ENCODE measurements at regions not wholly inside any gene's neighbourhood (a gene's known extent, or its start where the extent isn't known, plus 50 kb on each side); places are given as distances from the start of the nearest gene placed in this dataset.

DNA sequence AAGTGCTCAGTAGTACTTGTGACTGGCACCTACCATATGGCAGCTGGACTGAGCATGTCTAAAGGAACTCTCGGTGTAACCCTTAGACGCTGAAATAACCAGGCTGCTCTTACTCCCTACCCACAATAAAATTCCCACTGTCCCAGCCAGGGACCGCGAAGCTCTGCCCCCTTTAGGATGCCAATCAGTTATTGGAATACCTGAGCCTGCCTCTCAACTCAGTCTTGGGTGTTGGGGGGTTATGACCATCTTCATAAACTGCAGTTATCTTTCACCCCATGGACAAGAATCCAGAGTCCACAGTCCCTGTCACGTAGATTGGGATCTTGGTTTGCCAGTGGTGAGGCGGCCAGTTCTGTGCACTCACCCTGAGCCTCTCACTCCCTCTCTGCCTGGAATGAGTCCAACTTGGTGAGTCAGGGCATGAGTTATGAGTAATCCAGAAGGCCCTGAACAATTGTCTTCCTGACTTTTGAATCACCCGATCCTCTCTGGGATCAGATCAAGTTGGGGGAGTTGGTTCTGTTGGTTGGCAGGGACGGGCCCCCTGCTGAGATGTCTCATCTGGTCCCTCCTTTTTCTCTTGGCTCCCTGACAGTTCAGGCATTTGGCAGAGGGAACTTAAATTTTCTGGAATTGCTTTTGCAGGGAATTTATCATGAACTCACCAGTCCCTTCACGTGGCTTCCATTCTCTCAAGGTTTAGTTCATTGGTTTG, 120.1 kb upstream of the UBE2E1 start:
- TF ChIP-seq, protein P1, sequence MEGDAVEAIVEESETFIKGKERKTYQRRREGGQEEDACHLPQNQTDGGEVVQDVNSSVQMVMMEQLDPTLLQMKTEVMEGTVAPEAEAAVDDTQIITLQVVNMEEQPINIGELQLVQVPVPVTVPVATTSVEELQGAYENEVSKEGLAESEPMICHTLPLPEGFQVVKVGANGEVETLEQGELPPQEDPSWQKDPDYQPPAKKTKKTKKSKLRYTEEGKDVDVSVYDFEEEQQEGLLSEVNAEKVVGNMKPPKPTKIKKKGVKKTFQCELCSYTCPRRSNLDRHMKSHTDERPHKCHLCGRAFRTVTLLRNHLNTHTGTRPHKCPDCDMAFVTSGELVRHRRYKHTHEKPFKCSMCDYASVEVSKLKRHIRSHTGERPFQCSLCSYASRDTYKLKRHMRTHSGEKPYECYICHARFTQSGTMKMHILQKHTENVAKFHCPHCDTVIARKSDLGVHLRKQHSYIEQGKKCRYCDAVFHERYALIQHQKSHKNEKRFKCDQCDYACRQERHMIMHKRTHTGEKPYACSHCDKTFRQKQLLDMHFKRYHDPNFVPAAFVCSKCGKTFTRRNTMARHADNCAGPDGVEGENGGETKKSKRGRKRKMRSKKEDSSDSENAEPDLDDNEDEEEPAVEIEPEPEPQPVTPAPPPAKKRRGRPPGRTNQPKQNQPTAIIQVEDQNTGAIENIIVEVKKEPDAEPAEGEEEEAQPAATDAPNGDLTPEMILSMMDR (conservative IDR thresholded peaks at IDR 0.05; ENCODE audit: low read length) = no peak
- TF ChIP-seq EZH2phosphoT487 (IDR thresholded peaks at IDR 0.05; ENCODE audit: borderline replicate concordance) = no peak

All from Loucy (cell line).